ENCODE measurements at regions not wholly inside any gene's neighbourhood (a gene's known extent, or its start where the extent isn't known, plus 50 kb on each side); places are given as distances from the start of the nearest gene placed in this dataset.

GRCh38 chr19:33947265-33947964, 150.7 kb downstream of the KCTD15 start:
- ATAC-seq (ENCODE audit: low FRiP score) = no peak
- no peak for TF ChIP-seq CTCF (IDR thresholded peaks at IDR 0.05)
- DNase-seq (ENCODE audit: low spot score) = no peak

- ATAC-seq (ENCODE audit: low FRiP score) = no peak
- no peak for DNase-seq (ENCODE audit: low spot score)
Measured at GRCh38 chr19:33948651-33949335, 152.1 kb downstream of the KCTD15 start.

GRCh38 chr19:33950091-33950750, 153.6 kb downstream of the KCTD15 start:
- DNase-seq (ENCODE audit: low spot score) = no peak
- no peak for ATAC-seq (ENCODE audit: low FRiP score)
- no peak for TF ChIP-seq CTCF (IDR thresholded peaks at IDR 0.05)

More at GRCh38 chr19:33948651-33949335, 152.1 kb downstream of the KCTD15 start:
- no peak for TF ChIP-seq CTCF (IDR thresholded peaks at IDR 0.05)

- no peak for ATAC-seq (ENCODE audit: low FRiP score)
- DNase-seq (ENCODE audit: low spot score) = no peak
- TF ChIP-seq CTCF (IDR thresholded peaks at IDR 0.05) = no peak
Measured at GRCh38 chr19:33953023-33953422, 156.4 kb downstream of the KCTD15 start.

- TF ChIP-seq CTCF (IDR thresholded peaks at IDR 0.05) = no peak
- ATAC-seq (ENCODE audit: low FRiP score) (no peak), DNase-seq (ENCODE audit: low spot score) (no peak)
Measured at GRCh38 chr19:33953592-33953991, 156.9 kb downstream of the KCTD15 start.

GRCh38 chr19:33954686-33955085, 158.0 kb downstream of the KCTD15 start:
- DNase-seq (ENCODE audit: low spot score) = no peak

More at GRCh38 chr19:33954686-33955085, 158.0 kb downstream of the KCTD15 start:
- no peak for ATAC-seq (ENCODE audit: low FRiP score)
- TF ChIP-seq CTCF (IDR thresholded peaks at IDR 0.05) = no peak

Measured in omental fat pad (tissue), 3 donors.